ENCODE measurements at regions not wholly inside any gene's neighbourhood (a gene's known extent, or its start where the extent isn't known, plus 50 kb on each side); places are given as distances from the start of the nearest gene placed in this dataset.

- H3K27ac Mint-ChIP-seq (ENCODE audit: unreplicated experiment), result no peak overlapping the region
- TF ChIP-seq CTCF (IDR thresholded peaks at IDR 0.05; ENCODE audit: unreplicated experiment), result no peak
- H3K4me1 Mint-ChIP-seq (ENCODE audit: unreplicated experiment), result peaks cover 5% of the 10 kb centered on the region
- H3K27me3 Mint-ChIP-seq (ENCODE audit: unreplicated experiment), result peaks cover 10% of the 10 kb centered on the region
- DNase-seq (ENCODE audit: low spot score), result peak; percentile 24
- H3K36me3 Mint-ChIP-seq (ENCODE audit: low read depth, unreplicated experiment), result no peaks in the 10 kb centered on the region
- no peaks in the 10 kb centered on the region for H3K9me3 Mint-ChIP-seq (ENCODE audit: unreplicated experiment)
- no peak overlapping the region for H3K4me3 Mint-ChIP-seq (ENCODE audit: unreplicated experiment)
Observed at GRCh38 chr1:47593013-47593568, 155.2 kb downstream of the FOXD2 start.

GRCh38 chr1:47593598-47594285 lies 155.9 kb downstream of the FOXD2 start:
- peaks cover 10% of the 10 kb centered on the region for H3K27me3 Mint-ChIP-seq (ENCODE audit: unreplicated experiment)
- DNase-seq (ENCODE audit: low spot score), result no peak
- H3K36me3 Mint-ChIP-seq (ENCODE audit: low read depth, unreplicated experiment), result no peaks in the 10 kb centered on the region
- no peak overlapping the region for H3K4me3 Mint-ChIP-seq (ENCODE audit: unreplicated experiment)
- no peaks in the 10 kb centered on the region for H3K4me1 Mint-ChIP-seq (ENCODE audit: unreplicated experiment)
- no peaks in the 10 kb centered on the region for H3K9me3 Mint-ChIP-seq (ENCODE audit: unreplicated experiment)
- no peak overlapping the region for H3K27ac Mint-ChIP-seq (ENCODE audit: unreplicated experiment)
- TF ChIP-seq CTCF (IDR thresholded peaks at IDR 0.05; ENCODE audit: unreplicated experiment), result no peak

GRCh38 chr1:47594627-47595026 lies 156.8 kb downstream of the FOXD2 start:
- Mint-ChIP-seq H3K36me3 (ENCODE audit: low read depth, unreplicated experiment) (no peaks in the 10 kb centered on the region), H3K27ac (ENCODE audit: unreplicated experiment) (no peak overlapping the region), H3K4me1 (ENCODE audit: unreplicated experiment) (no peaks in the 10 kb centered on the region), H3K27me3 (ENCODE audit: unreplicated experiment) (peaks cover 10% of the 10 kb centered on the region), H3K9me3 (ENCODE audit: unreplicated experiment) (no peaks in the 10 kb centered on the region), H3K4me3 (ENCODE audit: unreplicated experiment) (no peak overlapping the region)
- TF ChIP-seq CTCF (IDR thresholded peaks at IDR 0.05; ENCODE audit: unreplicated experiment), result no peak
- DNase-seq (ENCODE audit: low spot score), result no peak

- Mint-ChIP-seq H3K36me3 (ENCODE audit: low read depth, unreplicated experiment) (no peaks in the 10 kb centered on the region), H3K27me3 (ENCODE audit: unreplicated experiment) (peaks cover 10% of the 10 kb centered on the region), H3K4me1 (ENCODE audit: unreplicated experiment) (no peaks in the 10 kb centered on the region), H3K9me3 (ENCODE audit: unreplicated experiment) (no peaks in the 10 kb centered on the region), H3K4me3 (ENCODE audit: unreplicated experiment) (no peak overlapping the region), H3K27ac (ENCODE audit: unreplicated experiment) (no peak overlapping the region)
- TF ChIP-seq CTCF (IDR thresholded peaks at IDR 0.05; ENCODE audit: unreplicated experiment), result no peak
- no peak for DNase-seq (ENCODE audit: low spot score)
Observed at GRCh38 chr1:47596328-47596727, 158.5 kb downstream of the FOXD2 start.

GRCh38 chr1:47598357-47598756 lies 160.5 kb downstream of the FOXD2 start:
- no peak overlapping the region for H3K27ac Mint-ChIP-seq (ENCODE audit: unreplicated experiment)

More at GRCh38 chr1:47598357-47598756, 160.5 kb downstream of the FOXD2 start:
- DNase-seq (ENCODE audit: low spot score), result no peak
- no peak for TF ChIP-seq CTCF (IDR thresholded peaks at IDR 0.05; ENCODE audit: unreplicated experiment)
- H3K36me3 Mint-ChIP-seq (ENCODE audit: low read depth, unreplicated experiment), result no peaks in the 10 kb centered on the region
- peaks cover 5% of the 10 kb centered on the region for H3K9me3 Mint-ChIP-seq (ENCODE audit: unreplicated experiment)
- H3K4me3 Mint-ChIP-seq (ENCODE audit: unreplicated experiment), result no peak overlapping the region
- peaks cover 8% of the 10 kb centered on the region for H3K27me3 Mint-ChIP-seq (ENCODE audit: unreplicated experiment)
- no peaks in the 10 kb centered on the region for H3K4me1 Mint-ChIP-seq (ENCODE audit: unreplicated experiment)
